ENCODE measurements at regions not wholly inside any gene's neighbourhood (a gene's known extent, or its start where the extent isn't known, plus 50 kb on each side); places are given as distances from the start of the nearest gene placed in this dataset.

- no peak for DNase-seq (ENCODE audit: low spot score)
Observed at GRCh38 chr11:111095327-111095726, 150.2 kb upstream of the POU2AF2 start.

DNA sequence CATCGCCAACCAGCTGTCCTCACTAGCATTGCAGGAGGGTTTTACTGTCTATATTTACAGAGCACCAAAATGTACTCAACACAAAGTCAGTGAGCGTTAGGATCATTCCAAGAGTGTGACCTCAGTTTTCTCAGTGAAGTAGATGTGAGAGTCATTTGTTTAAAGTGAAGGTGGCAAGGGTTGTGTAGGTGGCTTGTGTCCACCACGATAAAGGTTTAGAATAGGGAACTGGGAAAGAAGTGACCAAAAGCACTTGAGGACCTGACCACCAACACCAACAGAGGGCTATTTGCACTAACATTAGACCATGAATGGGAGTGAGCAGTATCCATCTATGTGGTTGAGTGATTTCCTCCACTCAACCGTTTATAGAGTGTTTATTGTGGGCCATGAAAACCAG is 152.5 kb upstream of the POU2AF2 start:
- DNase-seq (ENCODE audit: low spot score) = no peak

- DNase-seq (ENCODE audit: low spot score) = no peak
Observed at GRCh38 chr11:111091321-111091938, 154.1 kb upstream of the POU2AF2 start.

- no peak for DNase-seq (ENCODE audit: low spot score)
Observed at GRCh38 chr11:111089759-111090158, 155.8 kb upstream of the POU2AF2 start.

DNA sequence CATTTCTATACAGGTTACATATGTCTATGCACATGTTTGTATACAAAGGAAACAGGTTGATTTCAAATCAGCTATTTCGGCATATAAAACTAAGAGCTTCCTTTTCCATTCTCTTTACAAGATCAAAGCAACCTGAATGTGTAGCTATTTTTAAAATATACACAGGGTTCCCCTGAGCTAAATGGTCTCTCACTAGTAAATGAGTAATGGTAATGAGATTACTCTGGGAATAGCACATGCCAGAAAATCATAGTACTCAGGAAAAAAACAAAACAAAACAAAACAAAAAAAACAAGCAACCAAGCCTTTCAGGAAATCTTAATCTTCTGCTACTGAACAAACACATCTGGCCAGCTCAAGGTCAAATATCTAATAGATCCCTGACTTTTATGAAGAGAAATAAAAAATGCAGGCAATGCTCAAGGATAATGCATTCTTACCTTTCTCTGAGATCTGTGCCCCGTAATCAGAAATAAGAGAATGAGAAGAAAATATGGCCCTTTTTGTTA is 156.6 kb upstream of the POU2AF2 start:
- no peak for DNase-seq (ENCODE audit: low spot score)

DNA sequence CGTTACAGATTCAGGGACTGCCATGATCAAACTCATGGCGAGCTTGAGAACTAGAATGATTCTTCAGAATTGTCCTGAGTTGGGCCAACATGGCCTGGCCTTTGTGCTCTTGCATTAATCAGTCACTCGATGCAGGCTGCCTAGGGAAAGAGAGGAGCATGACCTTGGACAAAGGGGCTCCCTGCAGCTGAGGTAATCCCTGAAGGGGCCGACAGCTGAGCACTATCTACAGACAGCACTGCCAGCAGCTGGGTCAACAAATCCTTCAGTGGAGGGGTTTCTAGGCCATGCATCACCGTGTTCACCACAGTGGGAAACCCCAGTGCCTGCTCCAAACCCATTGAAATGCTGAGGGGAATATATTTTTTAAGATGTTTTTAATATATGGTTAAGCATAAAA is 159.5 kb upstream of the POU2AF2 start:
- peak; percentile 14 for DNase-seq (ENCODE audit: low spot score)

GRCh38 chr11:111082664-111083063 is 162.9 kb upstream of the POU2AF2 start:
- DNase-seq (ENCODE audit: low spot score) = no peak

- DNase-seq (ENCODE audit: low spot score) = no peak
Observed at GRCh38 chr11:111081021-111081511, 164.5 kb upstream of the POU2AF2 start.

- DNase-seq (ENCODE audit: low spot score) = no peak
Observed at GRCh38 chr11:111077530-111078322, 167.8 kb upstream of the POU2AF2 start.

- peak; percentile 30 for DNase-seq (ENCODE audit: low spot score)
Observed at GRCh38 chr11:111069066-111069465, 176.5 kb upstream of the POU2AF2 start.

DNA sequence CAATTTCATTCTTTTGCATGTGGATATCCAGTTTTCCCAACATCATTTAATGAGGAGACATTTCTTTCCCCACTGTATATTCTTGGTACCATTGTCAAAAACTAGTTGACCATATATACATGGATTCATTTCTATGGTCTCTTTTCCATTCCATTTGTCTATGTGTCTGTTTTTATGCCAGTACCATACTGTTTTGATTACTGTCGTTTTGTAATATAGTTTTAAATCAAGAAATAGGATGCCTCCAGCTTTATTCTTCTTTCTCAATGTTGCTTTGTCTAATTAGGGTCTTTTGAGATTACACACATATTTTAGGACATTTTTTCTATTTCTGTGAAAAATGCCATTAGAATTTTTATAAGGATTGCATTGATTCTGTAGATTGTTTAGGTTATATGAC is 177.5 kb upstream of the POU2AF2 start:
- DNase-seq (ENCODE audit: low spot score) = no peak

GRCh38 chr11:111066846-111067245 is 178.7 kb upstream of the POU2AF2 start:
- DNase-seq (ENCODE audit: low spot score) = no peak

DNA sequence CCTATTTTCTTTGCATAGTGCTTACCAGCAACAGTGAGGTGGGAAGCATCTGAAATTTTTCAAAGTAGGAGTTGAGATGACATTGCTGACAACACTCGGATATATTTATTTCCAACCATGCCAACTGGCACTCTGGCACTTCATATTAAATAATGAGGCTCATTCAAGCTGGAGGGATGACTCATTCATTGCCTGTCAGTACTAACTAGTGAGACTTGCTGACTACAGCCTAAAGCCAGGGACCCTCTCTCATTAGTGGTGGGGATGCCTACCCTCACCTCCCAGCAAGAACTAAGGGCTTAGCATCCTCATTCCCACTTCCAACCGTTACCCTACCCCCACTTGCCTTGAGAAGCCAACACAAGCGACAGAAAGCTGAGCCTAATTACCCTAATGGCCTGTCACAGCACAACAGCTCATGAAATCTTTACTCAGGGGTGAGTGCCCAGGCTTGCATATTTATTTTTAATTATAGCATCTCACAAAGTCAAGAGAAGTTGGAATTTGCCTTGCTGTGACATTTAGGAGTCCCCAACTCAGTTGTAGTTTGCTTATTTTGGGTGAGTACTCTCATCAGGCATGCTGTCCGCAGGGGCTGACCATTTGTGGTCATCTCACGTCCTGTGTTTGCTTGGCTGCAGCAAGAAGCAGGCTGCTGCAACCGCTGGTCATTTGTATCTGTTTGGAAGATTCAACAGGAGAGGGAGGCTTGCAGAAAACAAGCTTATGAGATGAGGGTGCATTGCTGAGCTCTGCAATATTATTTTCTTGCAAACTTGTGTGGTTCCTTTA is 181.6 kb upstream of the POU2AF2 start:
- DNase-seq (ENCODE audit: low spot score) = no peak

DNA sequence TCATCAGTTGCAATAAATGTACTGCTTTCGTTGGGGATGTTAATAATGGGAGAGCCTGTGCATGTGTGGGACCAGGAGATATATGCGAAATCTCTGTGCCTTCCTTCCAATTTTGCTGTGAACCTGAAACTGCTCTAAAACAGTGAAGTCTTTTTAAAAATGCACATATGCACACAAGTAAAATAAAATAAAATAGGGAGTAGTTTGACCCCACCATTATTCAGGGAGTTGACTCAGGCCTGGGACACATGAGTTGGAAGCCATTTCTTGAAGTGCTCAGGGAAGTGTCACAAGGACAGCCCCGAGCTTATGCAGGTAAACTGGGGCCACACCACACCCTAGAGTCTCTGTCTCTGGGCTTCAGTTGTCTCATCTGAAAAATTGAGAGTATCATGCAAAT is 183.1 kb upstream of the POU2AF2 start:
- DNase-seq (ENCODE audit: low spot score) = no peak

DNA sequence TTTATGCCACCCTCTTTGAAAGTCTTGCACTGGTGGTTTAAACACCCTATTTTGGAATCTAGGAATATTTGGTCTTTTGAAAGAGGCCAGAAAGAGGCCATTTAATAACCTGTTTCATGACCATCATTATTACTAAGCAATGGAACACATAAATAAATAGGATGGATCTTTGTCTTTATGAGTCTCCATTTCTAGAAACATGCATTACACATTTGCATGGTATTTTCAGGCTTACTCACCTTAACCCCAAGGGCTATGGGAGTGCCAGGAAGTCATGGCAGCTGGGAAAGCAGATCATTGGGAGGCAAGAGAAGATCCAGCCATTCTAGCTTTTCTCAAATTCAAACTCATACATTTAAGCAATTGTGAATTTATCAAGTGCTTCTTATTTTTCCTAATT is 185.8 kb upstream of the POU2AF2 start:
- no peak for DNase-seq (ENCODE audit: low spot score)

DNA sequence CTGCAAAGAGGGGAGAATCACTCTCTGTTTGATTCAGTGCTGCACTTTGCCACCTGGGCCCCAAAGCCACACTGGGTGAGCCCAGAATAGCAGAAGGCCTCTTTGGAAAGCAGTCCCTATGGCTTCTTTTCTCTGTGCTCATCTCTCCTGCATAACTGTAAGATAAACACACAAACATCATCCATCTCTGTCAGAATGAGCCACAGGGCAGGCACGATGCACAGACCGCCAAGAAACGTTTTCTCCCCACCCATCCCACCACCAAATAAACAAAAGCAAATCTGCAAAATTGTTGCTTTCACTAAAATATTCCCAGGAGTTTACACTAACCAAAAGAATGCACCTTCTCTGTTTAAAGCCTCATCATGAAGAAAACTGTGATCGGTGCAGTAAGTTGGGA is 196.4 kb upstream of the POU2AF2 start:
- DNase-seq (ENCODE audit: low spot score) = no peak

DNA sequence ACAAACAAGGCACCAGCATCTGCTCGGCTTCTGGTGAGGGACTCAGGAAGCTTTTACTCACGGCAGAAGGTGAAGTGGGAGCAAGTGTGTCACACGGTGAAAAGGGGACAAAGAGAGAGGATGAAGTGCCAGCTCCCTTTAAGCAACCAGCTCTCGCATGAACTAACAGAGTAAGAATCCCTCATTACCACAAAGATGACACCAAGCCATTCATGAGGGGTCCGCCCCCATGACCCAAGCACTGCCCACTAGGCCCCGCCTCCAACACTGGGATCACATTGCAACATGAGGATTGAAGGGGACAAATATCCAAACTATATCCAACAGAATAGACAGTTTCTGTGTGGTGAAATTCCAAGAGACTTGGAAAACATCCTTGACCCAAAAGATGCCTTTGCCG is 198.2 kb upstream of the POU2AF2 start:
- no peak for DNase-seq (ENCODE audit: low spot score)

GRCh38 chr11:111046291-111046690 is 199.2 kb upstream of the POU2AF2 start:
- DNase-seq (ENCODE audit: low spot score) = no peak

DNA sequence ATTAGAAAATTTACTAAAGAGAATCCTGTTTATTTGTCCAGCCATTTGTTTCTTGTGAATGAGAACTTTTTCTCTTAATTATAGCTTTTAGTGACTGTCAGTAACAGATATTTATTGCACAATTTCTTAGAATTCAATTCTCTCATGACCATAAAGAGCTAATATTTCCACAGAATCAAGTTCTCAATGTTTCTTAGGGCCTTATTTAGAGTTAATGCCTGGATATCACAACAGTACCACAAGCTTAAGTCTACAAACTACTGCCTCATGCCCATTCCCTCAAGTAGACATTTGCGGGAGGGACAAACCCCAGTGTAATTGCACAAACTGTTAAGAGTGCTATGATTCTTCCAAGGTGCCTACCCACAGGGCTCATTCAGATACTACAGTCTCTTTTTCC is 199.7 kb upstream of the POU2AF2 start:
- DNase-seq (ENCODE audit: low spot score) = no peak

DNA sequence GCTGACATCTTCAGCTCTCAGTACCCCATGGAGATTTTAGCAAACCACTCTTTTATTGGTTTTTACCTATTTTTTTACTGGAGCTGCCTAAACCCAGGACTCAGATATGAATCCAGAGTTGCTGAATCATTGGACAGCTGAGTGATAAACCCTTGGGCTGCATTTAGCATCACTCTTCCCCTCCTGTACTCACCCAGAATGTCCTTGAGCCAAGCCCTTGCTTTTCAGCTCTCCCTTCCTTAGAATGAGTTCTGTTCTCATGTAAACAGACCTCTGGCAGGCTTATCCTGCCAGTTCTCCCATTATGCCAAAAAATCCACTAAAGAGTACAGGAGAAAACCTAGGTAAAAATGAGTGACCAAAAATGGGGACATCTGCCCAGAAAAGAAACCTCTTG is 200.1 kb upstream of the POU2AF2 start:
- DNase-seq (ENCODE audit: low spot score) = no peak

GRCh38 chr11:111044751-111045406 is 200.6 kb upstream of the POU2AF2 start:
- DNase-seq (ENCODE audit: low spot score) = no peak

DNA sequence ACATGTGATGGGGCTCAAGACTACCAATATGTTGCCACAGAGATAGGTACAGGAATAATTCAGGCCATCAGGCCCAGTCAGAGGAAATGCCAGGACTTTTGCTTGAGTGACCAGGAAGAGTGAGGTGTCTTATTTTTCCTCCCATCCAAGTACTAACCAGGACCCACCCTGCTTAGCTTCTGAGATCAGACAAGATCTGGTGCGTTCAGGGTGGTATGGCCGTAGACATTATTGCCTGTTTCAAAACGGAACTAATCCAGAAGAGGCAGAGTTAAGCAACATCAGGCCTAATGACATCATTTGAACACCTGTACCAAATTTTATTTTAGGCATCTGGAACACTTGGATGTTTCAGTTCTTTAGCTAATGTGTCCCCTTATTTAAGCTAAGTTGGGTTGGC is 205.5 kb upstream of the POU2AF2 start:
- DNase-seq (ENCODE audit: low spot score) = no peak
